ENCODE measurements at regions not wholly inside any gene's neighbourhood (a gene's known extent, or its start where the extent isn't known, plus 50 kb on each side); places are given as distances from the start of the nearest gene placed in this dataset.
"Not testable (repeated sequence)": the region's sequence is repeated elsewhere in the genome, so short reads cannot be mapped to it uniquely, and the experiment has no call there.

DNA sequence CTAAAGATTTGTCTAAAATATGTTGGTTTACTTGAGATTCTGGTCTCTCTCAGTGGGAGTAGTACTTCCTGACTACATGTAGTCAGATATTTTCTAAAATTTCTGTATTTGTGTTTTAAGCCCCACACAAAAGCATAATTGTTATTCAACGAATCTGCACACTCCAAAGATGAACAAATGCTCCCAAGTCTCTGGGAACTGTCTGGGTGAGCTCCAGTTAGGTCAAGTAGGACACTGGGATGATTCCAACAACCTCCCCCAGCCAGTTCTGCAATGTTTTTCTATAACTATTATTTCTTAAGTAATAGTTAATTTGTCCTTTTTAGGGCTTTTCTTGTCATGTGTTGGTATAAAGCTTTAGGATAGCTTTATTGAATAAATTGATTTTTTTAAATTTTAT is 174.6 kb downstream of the FAM174A start:
- POLR2A ChIA-PET: no interaction called here
- H2AFZ ChIP-seq (ENCODE audit: insufficient read depth, low read depth, low read length, poor library complexity, severe bottlenecking): no peak overlapping the region
- H3K79me2 ChIP-seq (ENCODE audit: control insufficient read depth, insufficient read depth, low read length): no peaks in the 10 kb centered on the region
- no peaks in the 10 kb centered on the region for H4K20me1 ChIP-seq (ENCODE audit: control insufficient read depth, insufficient read depth, low read length, poor library complexity, severe bottlenecking)
- H3K4me1 ChIP-seq (ENCODE audit: control insufficient read depth in 2 of 2, insufficient read depth in 2 of 2, low read length in 2 of 2): no peaks in the 10 kb centered on the region
- H3K27me3 Mint-ChIP-seq: peaks cover 6% of the 10 kb centered on the region
- TF ChIP-seq, protein P1, sequence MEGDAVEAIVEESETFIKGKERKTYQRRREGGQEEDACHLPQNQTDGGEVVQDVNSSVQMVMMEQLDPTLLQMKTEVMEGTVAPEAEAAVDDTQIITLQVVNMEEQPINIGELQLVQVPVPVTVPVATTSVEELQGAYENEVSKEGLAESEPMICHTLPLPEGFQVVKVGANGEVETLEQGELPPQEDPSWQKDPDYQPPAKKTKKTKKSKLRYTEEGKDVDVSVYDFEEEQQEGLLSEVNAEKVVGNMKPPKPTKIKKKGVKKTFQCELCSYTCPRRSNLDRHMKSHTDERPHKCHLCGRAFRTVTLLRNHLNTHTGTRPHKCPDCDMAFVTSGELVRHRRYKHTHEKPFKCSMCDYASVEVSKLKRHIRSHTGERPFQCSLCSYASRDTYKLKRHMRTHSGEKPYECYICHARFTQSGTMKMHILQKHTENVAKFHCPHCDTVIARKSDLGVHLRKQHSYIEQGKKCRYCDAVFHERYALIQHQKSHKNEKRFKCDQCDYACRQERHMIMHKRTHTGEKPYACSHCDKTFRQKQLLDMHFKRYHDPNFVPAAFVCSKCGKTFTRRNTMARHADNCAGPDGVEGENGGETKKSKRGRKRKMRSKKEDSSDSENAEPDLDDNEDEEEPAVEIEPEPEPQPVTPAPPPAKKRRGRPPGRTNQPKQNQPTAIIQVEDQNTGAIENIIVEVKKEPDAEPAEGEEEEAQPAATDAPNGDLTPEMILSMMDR (IDR thresholded peaks at IDR 0.05): no peak
- no peak for TF ChIP-seq EZH2 (IDR thresholded peaks at IDR 0.05; ENCODE audit: borderline replicate concordance, insufficient read depth, low read depth, low read length, poor library complexity, severe bottlenecking)
- peaks cover 2% of the 10 kb centered on the region for H3K4me1 Mint-ChIP-seq
- H3K9ac ChIP-seq (ENCODE audit: low read length): no peak overlapping the region
- H3K9me3 ChIP-seq (ENCODE audit: control extremely low read depth in 1 of 3, control insufficient read depth in 2 of 3, insufficient read depth in 1 of 3, low read length in 2 of 3): no peaks in the 10 kb centered on the region
- intact Hi-C loops (cut with micrococcal nuclease): no loop called here
- H3K4me3 ChIP-seq (ENCODE audit: control extremely low read depth in 1 of 5, extremely low read depth in 1 of 5, insufficient read depth in 1 of 5, low read depth in 2 of 5, low read length in 4 of 5): no peak overlapping the region
- CTCF ChIA-PET: interaction anchor here (0.7 kb wide), 1 partner anchor 26 kb away, joined by 3 read pairs; no protein-coding TSS in a partner anchor
- WGBS (ENCODE audit: insufficient coverage): no CpG with 5 or more reads among the region's 1 CpG
- DNase-seq: no peak
- H3K36me3 ChIP-seq (replicated peaks in 1 of 2; ENCODE audit: control extremely low read depth in 1 of 2, control insufficient read depth in 1 of 2, extremely low read depth in 1 of 2, insufficient read depth in 2 of 2, low read length in 1 of 2): no peaks in the 10 kb centered on the region
- no peaks in the 10 kb centered on the region for H3K9me3 Mint-ChIP-seq (ENCODE audit: insufficient read depth)
- H3K27me3 ChIP-seq (replicated peaks in 1 of 4; ENCODE audit: control extremely low read depth in 1 of 4, control insufficient read depth in 3 of 4, insufficient read depth in 4 of 4, low read length in 3 of 4): no peaks in the 10 kb centered on the region
- H3K27ac ChIP-seq (ENCODE audit: low read length in 2 of 2): no peak overlapping the region
- ATAC-seq (ENCODE audit: low read depth): no peak
- H3K4me2 ChIP-seq (replicated peaks; ENCODE audit: low read depth, low read length, poor library complexity, severe bottlenecking): no peak overlapping the region
- no peak overlapping the region for H3K4me3 Mint-ChIP-seq
- no peak overlapping the region for H3K27ac Mint-ChIP-seq

DNA sequence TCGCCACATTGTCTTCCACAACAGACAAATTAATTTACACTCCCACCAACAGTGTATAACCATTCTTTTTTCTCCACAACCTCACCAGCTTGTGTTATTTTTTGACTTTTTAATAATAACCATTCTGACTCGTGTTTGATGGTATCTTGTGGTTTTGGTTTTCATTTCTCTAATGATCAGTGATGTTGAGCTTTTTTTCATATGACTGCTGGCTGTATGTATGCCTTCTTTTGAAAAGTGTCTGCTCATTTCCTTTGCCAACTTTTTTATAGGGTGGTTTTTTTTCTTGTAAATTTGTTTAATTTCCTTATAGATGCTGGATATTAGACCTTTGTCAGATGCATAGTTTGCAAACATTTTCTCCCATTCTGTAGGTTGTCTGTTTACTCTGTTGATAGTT is 179.6 kb downstream of the FAM174A start:
- ATAC-seq (ENCODE audit: low read depth); H3K4me1 ChIP-seq (ENCODE audit: control insufficient read depth in 2 of 2, insufficient read depth in 2 of 2, low read length in 2 of 2); H4K20me1 ChIP-seq (ENCODE audit: control insufficient read depth, insufficient read depth, low read length, poor library complexity, severe bottlenecking); H3K9me3 ChIP-seq (ENCODE audit: control extremely low read depth in 1 of 3, control insufficient read depth in 2 of 3, insufficient read depth in 1 of 3, low read length in 2 of 3); H3K79me2 ChIP-seq (ENCODE audit: control insufficient read depth, insufficient read depth, low read length); H3K4me2 ChIP-seq (replicated peaks; ENCODE audit: low read depth, low read length, poor library complexity, severe bottlenecking); H3K9ac ChIP-seq (ENCODE audit: low read length); H3K27me3 ChIP-seq (replicated peaks in 1 of 4; ENCODE audit: control extremely low read depth in 1 of 4, control insufficient read depth in 3 of 4, insufficient read depth in 4 of 4, low read length in 3 of 4); intact Hi-C loops (cut with micrococcal nuclease); H3K27me3 Mint-ChIP-seq; H3K4me3 ChIP-seq (ENCODE audit: control extremely low read depth in 1 of 5, extremely low read depth in 1 of 5, insufficient read depth in 1 of 5, low read depth in 2 of 5, low read length in 4 of 5); H3K9me3 Mint-ChIP-seq (ENCODE audit: insufficient read depth); H2AFZ ChIP-seq (ENCODE audit: insufficient read depth, low read depth, low read length, poor library complexity, severe bottlenecking); H3K27ac ChIP-seq (ENCODE audit: low read length in 2 of 2); H3K4me3 Mint-ChIP-seq; CTCF ChIA-PET; DNase-seq; H3K36me3 ChIP-seq (replicated peaks in 1 of 2; ENCODE audit: control extremely low read depth in 1 of 2, control insufficient read depth in 1 of 2, extremely low read depth in 1 of 2, insufficient read depth in 2 of 2, low read length in 1 of 2); H3K4me1 Mint-ChIP-seq; POLR2A ChIA-PET; H3K27ac Mint-ChIP-seq: not testable (repeated sequence)
- no CpG with 5 or more reads among the region's 2 CpGs for WGBS (ENCODE audit: insufficient coverage)

Measured in B cell (primary cell).